Muscle of arm (tissue), 1 donor: ENCODE measurements at regions not wholly inside any gene's neighbourhood (a gene's known extent, or its start where the extent isn't known, plus 50 kb on each side); places are given as distances from the start of the nearest gene placed in this dataset.

Experiments
- DNase-seq: peaks from one replicate; pipeline ENCODE4 v3.0.0-alpha.2; 2013

DNA sequence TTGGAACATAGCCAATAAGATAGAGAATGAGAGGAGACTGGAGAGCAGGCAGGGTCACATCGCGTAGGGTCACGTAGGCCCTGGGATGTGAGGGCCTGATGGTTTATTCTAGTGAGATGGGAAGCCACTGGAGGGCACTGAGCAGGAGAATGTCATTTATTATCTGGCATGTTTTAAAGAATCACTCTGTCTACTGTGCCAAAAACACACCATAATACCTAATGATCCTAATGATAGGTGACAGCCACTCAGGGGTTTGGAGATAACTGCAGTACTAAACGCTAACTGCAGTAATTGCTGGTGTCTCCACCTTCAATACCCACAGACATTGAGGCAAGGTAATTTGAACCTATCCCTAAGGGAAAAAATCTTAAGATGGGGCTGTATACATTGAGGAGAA, 185.4 kb downstream of the TTLL7 start:
- no peak for DNase-seq

DNA sequence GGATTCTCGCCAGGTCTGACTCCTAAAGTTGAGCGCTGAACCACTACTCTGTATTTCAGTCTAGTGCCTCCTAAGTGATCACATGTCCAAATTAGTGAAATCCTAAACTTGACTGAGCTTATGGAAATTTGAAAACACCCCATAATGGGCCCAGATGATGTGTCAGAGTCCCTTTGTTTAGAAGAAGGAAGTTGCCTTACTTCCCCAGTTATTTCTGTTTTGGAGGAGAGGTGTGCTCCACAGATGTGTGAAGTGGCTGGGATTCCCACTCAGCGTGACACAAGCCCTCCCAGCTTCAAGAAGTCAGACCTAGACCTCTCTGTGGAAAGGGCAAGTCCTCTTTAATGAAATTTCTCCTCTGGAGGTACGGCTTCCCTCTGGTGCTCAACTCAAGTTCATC, 188.8 kb downstream of the TTLL7 start:
- no peak for DNase-seq

GRCh38 chr1:83808536-83808935, 190.4 kb downstream of the TTLL7 start:
- DNase-seq, result no peak

DNA sequence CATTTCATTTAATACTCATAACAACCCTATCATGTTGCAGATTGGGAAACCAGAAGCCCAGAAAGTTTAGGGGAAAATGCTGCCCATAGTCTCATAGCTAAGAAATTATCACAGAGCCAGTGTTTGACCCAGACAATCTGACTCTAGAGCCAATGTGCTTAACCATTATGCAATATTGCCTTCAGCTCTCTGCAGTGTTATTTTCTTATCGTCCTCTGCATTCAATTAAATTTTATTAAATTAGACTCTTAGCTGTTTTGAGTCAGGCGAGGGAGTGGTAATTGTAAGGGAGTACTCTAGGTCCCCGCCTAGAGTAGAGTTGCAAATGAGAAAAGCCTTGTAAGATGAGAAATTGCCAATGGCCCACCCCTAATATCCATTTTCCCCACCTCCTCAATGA, 191.1 kb downstream of the TTLL7 start:
- no peak for DNase-seq

- no peak for DNase-seq
Observed at GRCh38 chr1:83807231-83807630, 191.7 kb downstream of the TTLL7 start.

DNA sequence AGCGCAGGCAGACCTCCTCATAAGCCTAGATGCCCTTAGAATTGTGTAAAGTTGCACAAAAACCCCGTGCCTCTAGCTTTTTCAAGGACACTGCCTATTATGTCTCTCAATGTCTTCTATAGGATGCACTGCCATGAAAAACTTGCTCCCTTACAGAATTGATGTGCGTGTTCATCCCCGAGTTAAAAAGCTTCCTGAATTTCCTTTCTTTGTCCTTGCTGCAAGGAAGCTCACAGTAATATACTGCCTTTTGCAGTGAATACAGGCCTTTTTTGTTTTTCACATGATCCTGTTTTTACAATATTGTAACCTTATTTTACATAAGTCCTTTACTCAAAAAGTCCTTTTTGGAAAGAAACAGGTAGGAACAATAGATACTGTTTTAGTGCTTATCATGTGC, 193.0 kb downstream of the TTLL7 start:
- no peak for DNase-seq

- DNase-seq, result no peak
Observed at GRCh38 chr1:83802460-83803152, 196.3 kb downstream of the TTLL7 start.

DNA sequence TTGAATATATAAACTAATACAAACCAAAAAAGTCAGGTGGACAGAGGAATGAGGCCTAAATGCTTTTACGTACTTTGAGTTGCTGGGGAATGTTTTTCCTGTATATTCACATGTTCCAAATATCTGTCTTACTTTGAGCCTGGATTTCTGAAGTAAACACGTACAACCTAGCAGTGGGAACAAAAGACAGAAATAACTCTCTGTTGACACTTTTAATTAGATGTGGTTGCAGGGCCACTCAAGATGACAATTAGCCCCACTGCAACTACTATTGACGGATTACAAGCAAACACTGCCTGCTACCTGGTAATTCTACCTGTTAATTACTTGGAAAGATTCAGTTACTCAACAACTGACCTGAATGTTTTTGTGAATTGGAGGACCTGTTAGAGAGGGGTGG, 196.9 kb downstream of the TTLL7 start:
- DNase-seq, result no peak

GRCh38 chr1:83800066-83800465, 198.9 kb downstream of the TTLL7 start:
- DNase-seq, result no peak

- DNase-seq, result no peak
Observed at GRCh38 chr1:83799594-83799993, 199.3 kb downstream of the TTLL7 start.

DNA sequence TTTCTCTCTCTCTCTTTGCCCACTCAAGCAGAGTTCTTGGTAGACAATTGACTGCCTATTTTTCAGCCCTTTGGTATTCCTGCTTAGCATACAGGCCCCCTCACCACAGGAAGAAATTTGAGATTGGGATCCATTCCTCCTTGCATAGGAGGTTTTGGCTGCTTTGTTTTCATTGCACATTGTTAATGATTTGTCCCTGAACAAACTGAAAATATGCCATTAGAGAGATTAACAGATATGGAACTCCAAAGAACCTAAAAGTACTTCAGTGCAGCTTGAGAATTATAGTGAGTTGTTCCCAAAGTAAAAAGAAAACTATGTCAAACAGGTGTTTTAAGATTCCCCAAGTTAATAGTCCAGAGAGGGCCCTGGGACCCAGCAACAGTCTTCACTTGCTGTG, 200.0 kb downstream of the TTLL7 start:
- DNase-seq, result no peak

GRCh38 chr1:83796409-83796808, 202.5 kb downstream of the TTLL7 start:
- no peak for DNase-seq

DNA sequence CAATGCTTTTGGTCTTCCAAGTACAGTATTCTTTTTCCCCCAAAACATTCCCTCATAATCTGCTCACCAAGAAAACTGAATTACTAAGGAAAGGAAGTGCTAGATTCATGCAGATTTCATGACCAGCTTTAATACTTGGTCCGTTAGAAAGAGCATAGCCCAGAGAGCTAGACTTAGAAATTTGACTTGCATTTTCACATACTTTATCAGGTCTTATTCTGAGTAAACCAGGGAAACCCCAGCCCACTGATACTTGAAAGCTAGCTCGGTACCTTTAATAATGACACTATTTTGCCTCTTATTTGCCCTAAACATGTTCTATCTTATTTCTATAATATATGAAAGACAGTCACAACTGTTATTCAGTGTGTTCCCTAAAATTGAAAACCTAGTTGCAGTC, 204.5 kb downstream of the TTLL7 start:
- DNase-seq, result no peak

DNA sequence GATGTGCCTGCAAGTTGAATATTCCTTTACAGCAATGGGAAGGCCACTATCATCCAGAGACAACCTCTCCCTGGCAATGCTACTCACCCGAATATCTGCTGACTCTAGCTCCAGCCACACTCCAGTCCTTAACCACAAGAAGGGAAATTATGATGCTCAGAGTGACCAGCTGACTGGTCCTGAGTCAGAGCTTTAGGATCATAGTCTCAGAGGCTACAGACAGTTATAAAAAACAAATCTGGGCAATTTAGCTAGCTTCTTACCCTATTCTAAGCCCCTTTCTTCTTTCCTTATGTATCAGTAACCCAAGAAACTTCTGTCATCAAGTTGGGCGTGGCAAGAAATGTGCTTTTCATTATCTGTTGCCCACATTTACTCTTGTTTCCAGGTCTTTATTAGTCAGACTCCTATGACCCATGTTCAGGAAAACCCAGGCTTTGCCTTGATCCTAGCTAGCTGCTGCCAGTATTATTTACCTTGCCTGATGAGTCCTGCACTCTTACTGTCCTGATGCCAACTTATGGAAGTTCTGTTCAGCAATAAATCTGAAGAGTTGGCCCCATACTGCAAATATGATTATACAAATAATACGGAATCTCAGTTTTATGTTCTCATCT, 207.0 kb downstream of the TTLL7 start:
- no peak for DNase-seq

DNA sequence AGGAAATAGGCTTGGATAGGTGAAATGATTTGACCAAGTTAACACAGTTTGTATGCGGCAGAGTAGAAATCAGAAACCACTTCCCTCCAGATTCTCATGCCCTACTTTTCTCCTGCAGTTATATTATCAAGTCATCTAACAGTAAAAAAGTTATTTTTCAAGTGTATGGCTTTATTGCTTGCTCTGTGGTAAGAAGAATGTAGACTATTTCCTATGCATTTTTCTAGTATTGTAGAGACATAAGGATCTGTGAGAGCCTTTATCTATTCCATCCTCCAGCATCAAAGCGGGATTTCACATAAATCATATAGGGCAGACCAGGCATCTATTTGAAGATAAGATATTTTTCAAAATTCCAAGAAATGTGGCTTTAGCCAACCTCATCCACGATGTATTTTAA, 208.5 kb downstream of the TTLL7 start:
- DNase-seq, result no peak

GRCh38 chr1:83787246-83787998, 211.5 kb downstream of the TTLL7 start:
- DNase-seq, result no peak

DNA sequence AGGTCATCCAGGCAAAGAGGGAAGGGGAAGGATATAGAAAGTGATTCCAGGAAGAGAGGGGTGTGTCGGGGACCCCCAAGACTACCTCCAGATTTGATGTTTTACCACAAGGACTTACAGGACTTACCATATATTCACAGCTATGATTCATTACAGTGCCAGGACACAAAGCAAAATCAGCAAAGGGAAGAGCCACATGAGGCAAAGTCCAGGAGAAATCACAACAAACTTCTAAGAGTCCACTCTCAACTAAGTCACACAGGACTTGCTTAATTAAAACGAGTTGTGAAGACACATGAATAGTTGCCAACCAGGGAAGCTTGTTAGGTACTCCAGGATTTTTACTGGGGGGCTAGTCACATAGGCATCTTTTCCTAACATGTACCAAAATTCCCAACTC, 217.3 kb downstream of the TTLL7 start:
- DNase-seq, result no peak

DNA sequence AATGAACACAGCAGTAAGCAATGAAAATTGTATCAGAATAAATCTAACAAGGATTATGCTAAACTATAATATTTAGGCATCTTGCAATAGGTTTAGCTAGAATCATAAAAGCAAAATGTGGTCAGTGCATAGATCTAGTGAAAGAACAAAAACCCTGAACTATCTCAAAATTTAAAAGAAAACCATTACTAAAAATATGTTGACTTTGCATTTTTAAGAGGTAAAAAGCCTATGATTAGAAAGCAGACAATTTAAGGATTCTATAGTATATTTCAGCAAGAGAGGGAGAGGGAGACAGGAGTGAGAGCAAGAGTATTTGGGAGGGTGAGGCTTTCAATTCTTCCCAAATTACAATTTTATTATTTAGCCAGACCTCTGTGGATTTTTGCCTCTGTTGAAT, 219.4 kb downstream of the TTLL7 start:
- no peak for DNase-seq

DNA sequence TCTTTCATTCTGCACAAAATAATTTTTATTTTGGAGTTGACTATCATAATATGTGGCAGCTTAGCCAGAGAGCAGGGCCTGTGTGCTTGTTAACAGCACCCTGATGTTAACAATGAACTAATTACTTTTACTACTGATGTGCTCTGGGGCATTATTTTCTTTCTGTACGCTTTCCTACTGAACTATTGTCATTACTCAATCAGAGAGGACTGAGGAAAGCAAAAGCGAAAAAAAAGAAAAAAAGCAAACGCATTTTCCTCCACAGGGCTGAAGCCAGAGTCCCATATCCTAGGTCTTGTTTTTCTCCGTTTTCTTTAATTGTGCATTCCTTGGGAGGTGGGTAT, 221.2 kb downstream of the TTLL7 start:
- no peak for DNase-seq

DNA sequence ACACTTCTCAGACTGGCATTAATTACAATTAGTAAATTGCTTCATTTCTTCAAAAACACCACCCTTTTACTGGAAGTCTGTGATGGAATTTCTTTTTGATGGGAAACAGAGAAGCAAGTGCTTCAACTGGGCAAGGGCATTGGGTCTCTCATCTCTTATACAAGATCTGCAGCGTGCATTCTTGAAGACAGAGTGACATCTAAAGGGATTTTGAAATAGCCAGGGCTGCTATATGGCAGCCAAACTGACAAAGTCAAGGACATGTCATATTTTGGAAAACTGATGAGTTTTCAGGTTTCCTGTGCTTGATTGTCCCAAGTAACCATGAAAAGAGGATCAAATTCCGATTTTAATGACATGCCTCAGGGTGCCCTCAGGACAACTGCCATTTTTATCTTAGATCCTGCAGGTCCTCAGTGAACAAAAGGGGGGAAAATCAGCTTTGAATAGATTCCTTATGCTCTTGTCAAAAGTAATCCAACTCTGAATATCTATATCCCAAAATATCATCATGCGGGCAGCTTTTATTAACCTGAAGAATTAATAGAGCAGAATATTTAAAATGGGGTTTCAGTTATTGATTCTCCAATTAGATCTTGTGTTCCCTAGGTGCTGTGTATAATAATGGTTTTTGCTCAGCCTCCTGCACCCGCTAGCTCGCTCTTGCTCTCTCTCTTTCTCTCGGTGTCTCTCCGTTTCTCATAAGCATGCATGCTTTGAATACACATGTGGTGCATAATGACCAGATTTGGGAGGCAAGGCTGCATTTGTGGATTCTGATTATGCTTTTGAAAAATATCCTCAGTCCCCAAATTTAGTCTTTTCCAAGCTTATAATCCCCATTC, 221.8 kb downstream of the TTLL7 start:
- no peak for DNase-seq

DNA sequence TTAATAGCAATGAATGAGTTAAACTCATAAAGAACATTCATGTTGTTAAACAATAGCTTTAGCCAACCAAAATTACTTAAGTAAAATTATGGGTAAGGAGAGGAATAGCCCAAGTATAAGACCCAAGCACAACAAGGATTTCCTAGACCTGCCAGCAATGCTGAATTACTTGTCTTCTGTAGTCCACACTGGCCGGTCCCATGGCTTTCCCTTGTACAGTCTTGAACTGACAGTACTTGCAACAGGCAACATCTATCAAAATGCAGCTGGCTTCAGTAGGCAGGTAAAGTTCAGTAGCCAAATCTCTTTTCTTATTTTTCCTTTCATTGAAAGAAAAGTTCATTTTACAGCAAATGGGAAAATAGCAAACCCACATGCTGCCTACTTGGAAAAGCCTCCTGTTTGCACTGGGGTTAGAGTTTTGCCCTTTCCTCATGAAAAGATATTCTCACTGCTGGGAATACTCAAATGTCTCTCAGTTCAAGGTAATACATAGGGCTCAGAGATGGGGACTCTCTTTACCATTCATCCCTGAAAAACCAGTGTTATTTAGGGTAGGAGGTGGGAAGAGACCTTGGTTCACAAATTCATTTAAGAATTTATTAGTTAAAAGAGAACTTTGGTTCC, 222.8 kb downstream of the TTLL7 start:
- DNase-seq, result no peak

- no peak for DNase-seq
Observed at GRCh38 chr1:83773059-83773458, 225.9 kb downstream of the TTLL7 start.
